ENCODE measurements at regions not wholly inside any gene's neighbourhood (a gene's known extent, or its start where the extent isn't known, plus 50 kb on each side); places are given as distances from the start of the nearest gene placed in this dataset.

DNA sequence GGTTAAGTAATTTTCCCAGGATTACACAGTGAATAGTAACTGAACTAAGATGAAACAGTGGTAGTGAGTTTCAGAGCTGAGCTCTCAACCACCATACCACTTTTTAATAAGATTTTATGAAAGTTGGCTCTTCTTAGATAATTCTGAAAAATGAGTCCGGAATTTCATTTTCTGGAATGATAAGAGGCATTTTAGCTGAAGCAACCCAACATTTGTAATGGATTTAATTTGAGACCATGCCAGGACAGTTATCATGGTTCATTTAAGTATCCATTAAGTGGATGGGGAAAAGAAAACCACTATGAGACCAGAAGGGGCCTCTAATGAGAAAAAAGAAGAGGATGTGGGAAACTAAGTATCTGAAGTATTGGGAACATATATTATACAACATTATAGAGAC, 464.7 kb upstream of the C9orf72 start (continued):
- TF ChIP-seq ZNF274 (IDR thresholded peaks at IDR 0.05; ENCODE audit: borderline replicate concordance, extremely low read depth, low read length) (no peak), FOSL1 (IDR thresholded peaks at IDR 0.05; ENCODE audit: insufficient read depth, low read depth, low read length) (no peak)
